NCI-H1105 treated with DMSO at 0.1 percent for 48 hours (cell line): ENCODE measurements at regions not wholly inside any gene's neighbourhood (a gene's known extent, or its start where the extent isn't known, plus 50 kb on each side); places are given as distances from the start of the nearest gene placed in this dataset.

Experiments
- DNase-seq: peaks from one replicate; lab custom pipeline; 2025; lab: John Stamatoyannopoulos, UW

DNA sequence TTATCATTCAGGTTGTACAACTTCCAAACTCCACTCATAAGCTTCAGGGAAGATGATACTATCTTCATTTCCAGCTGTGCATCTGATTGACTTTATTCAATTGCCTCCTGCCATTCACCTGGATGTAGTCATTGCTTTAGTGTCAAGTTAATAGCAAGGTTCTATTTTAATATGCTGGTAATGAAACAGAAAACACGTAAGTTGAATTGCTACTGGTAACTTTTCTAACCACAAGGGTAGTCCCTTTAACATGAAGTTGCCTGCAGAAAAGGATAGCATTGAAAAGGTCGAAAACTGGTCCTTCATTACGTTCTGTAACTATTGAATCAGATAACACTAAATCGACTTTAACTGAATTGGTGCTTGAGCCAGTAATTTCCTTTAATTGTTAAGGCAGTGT is 459.4 kb upstream of the CDH6 start:
- no peak for DNase-seq

DNA sequence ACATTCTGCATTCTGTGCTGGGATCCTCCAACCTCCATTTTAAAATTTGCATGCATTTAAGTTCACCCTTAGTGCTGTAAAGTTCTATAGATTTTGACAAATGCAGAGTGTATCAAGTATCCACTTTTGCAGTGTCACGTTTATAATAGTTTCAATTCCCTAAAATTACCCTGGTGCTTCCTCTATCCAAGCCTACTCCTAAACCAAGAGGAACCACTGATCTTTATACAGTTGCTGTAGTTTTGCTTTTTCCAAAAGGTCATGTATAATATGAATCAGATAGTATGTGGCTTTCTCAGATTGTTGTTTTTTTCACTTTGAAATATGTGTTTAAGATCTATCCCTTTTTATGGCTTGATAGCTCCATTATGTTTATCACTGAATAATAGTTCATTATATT is 468.4 kb upstream of the CDH6 start:
- DNase-seq: no peak

DNA sequence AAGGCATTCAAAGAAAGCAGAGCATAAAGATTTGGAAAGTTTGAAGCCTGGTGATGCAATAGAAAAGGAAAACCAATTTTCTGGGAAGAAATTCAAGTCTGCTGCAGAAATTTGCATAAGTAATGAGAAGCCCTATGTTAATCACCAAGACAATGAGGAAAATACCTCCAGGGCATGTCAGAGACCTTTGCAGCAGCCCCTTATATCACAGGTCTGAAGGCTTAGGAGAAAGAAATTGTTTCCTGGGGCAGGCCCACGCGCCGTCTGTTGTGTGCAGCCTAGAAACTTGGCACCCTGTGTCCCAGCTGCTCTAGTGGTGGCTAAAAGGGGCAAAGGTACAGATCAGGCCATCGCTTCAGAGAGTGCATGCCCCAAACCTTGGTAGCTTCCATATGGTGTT is 495.3 kb upstream of the CDH6 start:
- DNase-seq: no peak

DNA sequence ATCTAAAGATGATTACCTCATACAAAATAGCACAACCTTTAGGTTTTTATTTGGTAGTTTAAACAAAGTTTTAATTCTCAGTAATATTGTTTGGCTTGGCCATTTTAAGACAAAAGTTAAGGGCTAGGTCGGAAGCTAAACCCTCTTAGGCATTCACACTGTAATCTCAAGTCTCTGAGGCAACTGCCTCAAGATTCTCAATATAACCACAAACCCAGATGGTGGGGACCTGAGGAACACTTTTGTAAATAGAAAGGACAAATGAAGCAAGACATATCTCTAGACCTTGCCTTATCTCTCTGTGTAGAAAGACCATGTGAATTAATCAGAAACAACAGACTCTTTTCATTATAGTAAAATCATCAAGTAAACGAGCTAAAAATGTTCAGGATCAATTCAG is 500.2 kb upstream of the CDH6 start:
- DNase-seq: no peak

DNA sequence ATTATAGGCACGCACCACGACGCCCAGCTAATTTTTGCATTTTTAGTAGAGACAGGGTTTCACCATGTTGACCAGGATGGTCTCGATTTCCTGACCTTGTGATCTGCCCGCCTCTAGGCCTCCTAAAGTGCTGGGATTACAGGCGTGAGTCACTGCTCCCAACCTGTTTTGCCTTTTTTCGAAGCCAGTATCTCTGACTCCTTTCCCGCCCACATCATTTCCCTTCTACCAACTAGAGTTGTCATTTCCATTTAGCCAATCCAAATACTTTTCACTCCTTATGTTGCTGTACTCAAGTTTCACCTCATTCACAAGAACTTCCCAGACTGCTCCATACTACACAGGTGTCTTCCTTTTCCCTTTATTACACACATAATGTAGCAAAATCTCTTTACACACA is 502.6 kb upstream of the CDH6 start:
- no peak for DNase-seq

DNA sequence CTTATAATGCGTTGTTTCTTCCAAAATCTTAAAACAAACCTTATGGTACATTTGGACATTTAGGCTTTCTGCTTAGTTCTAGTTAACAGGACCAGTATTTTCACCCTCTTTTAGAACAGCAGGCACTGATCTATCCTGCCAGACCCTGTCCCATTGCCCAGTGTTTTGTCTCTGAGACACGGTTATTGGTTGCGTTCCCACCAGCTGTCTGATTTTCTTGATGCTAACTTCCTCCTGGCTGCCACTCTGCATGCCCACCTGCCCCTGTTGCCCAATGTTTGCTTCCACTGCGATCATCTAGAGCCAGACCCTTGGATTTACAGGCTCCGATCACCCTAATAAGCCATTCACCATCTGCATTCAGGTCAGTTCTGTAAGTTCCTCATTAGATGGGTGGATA is 506.0 kb upstream of the CDH6 start:
- no peak for DNase-seq

DNA sequence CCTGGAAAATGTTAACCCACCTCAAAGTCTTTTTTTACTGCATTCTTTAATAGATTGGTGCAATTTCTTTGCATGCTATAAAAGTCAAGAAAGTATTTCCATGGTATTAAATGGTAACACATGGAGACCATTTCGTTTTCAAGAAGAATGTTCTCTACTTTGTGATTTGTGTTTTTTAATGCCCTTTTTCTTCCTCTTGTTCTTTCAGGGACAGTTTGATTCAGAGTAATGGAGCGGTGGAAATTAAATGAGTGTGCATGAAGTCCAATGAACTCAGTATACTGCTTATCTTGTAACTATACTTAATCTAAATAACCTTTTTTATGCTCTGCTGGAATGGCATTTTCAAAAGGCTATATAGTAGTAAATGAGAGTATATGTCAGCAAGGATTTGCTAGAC is 507.0 kb upstream of the CDH6 start:
- no peak for DNase-seq

DNA sequence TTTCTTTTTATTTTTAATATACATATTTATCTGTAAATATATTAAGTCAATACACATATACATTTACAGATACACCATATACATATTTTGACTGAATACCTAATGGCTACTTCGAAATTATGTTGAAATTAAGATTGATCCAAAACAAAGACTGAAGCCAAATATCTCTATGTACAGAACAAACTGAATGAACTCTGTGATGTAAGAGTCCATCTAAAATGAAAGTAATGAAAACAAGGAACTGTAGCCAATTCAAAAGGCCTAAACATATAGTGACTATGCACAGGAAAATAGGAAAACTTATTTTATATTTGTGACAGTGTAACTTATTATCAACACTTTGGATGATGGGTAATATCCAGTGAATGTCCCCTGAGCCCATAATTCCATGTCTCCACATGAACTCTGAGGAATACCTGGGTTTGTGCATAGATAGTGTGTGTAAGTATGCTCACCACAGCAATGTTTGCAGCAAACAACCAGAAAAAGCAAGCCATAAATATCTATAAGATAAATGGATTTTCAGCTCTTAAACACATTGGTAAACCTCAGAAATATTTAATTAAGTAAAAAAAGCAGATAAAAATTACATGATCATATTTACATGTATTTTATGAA is 517.2 kb upstream of the CDH6 start:
- no peak for DNase-seq

DNA sequence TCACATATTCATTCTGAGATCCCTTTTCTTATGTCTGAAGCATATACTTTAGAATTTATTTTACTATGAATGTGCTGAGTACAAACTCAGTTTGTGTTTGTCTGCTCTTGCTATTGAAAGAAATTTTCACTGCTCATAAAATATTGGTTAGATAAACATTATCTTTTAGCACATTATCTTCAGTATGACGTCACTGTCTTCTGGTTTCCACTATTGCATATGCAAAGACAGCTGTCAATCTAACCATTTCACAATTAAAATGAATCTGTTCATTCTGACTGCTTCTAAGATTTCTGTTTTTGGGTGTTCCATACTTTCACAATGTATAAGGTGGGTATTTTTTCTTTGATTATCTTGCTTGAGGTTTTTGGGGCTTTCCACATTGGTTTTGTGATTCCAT is 526.2 kb upstream of the CDH6 start:
- DNase-seq: no peak

DNA sequence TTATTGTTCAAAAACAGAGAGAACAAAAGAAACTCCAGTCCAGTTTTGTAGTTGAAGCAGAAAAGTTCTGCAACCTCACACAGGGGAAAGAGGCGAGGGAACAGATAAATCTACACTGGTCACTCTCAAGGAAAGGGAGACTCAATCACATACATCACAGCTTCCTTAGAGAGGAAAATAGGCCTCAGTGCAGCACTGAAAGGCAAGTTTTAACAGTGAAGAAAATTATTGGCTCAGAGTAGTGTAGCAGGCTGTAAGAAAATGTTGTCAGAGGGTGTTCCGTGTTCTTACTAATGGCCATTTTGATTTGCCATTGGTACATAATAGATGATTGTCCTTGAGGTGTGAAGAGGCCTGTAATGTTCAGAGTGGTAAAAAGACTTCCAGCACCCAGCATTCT is 530.0 kb upstream of the CDH6 start:
- DNase-seq: no peak

DNA sequence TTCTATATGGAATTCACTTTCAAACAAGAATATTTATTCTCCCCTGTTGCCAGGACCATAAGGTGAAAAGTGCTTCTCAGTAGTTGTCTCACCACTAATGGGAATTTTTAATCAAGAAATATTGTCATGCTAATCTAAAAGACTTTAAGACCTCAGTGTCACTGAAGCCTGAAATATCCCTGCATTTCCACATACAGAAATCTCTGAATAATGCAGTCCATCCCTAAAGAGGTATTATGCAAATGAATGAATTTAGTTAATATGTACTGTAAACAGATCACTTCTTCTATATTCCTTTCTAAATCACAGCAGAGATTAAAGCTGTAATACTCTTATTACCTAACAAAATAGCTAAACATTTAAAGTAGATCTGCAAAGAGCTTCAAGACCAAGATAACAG is 531.1 kb upstream of the CDH6 start:
- no peak for DNase-seq

DNA sequence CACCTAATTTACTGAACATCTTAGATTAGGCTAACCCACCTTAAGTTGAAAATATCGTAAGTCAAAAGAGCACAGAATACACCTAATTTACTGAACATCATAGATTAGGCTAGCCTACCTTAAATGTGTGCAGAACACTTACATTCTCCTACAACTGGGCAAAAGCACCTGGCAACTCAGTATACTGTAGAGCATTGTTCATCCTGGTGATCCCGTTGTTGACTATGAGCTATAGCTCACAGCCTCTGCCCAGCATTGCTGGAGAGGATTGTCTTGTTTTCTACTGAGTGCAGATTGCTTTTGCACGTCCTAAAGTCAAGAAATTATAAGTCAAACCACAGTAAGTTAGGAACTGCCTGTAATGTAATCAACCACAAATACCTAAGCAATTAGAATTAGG is 531.8 kb upstream of the CDH6 start:
- DNase-seq: no peak

DNA sequence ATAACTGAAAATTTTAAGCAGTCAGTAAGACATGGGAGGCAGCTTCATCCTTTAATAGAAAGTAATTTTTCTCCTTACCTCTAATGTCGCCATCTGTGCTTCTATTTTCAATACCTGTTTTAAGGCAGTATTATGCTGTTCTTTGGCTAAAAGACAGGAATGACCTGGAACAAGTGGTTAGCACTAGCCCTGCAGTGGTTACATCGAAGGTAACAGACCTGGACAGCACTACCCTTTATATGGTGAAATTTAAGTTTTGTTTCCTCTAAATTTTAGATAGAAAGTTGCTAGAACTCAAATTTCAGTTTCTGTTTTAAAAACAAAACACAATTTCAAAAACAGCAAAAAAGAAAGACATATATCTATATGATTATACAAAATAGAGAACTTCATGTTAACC is 534.1 kb upstream of the CDH6 start:
- DNase-seq: no peak

DNA sequence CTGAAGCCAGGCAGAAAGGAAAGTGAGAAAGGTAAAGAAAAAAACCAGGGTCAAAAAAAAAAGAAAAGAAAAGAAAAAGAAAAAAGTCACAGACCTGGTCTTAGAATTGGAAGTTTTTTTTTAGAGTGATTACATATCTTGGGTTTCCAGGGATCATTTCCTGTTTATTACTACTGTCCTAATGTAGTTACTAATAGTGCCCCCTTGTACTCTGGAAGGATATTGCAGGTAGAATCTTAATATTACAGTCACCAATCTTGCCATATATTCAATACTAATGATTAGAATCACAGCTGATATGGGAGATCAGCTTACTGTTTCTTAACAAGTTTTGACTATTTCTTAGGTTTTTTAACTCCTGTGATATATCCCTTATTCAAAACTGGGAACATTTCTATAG is 543.2 kb upstream of the CDH6 start:
- no peak for DNase-seq

DNA sequence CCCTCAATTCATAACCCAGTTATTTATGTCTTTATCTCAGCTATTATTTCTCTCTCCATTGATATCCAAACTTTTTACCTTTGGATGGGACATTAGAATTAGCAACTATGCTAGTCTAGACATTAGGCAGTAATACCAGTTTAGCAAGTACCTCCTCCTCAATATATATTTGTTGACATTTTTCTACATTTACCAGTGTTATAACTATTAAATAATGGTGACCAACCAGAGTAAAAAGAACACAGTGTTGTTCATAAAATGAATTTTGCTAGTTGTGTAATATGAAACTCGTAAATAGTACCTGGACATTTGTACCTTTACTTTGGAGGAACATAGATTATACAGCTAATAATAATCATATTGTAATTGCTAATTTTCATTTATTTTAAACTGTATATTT is 554.6 kb upstream of the CDH6 start:
- no peak for DNase-seq

DNA sequence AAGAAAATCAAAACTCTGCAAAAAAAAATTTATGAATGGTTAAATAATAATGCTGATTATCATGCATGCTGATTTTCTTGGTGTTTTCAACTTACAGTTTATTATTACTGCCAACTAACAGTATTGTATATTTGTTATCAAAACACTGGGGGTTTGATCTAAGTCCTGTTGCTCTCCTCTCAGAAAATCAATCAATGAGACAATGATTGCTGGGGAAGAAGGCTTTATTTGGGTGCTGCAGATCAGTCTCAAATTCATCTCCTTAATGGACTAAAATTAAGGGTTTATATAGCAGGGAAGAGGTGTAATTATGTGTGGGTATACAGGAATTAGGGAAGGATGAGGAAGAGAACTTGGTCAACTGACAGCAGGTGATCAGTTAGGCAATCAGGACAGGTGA is 565.5 kb upstream of the CDH6 start:
- no peak for DNase-seq

DNA sequence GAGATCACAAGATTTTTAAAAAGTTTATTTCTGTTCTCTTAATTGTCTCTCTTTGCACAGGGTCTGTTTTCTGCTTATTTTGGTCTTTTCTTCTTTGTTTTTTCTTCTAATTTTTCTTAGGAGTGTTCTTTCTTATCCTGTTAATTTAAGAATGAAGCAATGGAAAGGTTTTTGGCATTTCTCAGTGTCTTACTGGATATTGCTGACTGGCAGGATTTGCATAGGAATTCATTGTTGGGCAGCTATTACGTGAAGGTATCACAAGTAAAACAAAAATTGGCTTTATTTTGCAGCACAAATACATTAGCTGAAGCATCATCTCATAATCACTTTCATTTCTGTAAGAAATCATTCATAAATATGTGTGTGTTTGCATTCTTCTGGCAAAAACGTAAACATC is 566.9 kb upstream of the CDH6 start:
- no peak for DNase-seq

DNA sequence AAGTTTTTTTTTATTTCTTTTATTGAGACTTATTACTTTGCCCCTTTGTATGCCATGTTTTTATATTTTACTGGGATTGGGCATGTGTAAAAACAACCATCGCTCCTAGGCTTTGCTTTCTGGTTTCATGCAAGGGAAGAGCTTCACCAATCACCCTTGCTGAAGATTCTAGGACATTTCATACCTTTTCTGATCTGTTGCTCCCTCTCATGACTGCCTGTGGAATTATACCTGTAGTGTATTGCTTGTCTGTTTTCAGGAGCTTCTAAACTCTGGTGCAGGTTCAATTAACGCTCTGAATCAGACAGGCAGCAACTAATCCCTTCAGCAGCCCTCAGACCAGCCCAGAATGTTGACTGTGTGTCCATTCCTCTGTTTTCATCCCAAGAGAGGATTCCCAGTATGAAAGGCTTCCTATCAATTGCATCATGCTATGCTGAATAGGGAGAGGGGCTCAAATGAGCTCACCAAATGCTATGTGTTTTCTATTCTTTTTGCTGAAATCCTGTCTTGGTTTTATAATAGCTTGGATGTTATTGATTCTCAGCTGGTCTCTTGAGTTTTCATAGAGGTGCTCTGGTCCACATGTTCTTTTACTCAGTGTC is 572.9 kb upstream of the CDH6 start:
- no peak for DNase-seq

DNA sequence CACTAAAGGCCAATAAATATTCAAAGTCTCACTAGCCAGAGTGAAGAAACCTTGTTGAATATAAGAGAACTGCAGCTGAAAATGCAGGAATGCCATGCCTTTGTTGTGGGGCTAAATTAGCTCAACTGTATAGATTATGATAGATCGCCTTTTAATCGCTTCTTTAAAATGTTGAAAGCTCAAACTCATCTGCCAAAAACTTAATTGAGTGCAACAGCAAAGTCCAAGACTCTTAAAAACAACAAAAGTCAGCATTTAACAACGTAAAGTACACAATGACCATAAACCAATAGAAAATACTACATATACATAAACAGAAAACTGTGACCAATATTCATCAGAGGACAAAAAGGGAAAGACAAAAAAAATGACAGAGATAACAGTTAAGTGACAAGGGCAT is 585.0 kb upstream of the CDH6 start:
- no peak for DNase-seq

DNA sequence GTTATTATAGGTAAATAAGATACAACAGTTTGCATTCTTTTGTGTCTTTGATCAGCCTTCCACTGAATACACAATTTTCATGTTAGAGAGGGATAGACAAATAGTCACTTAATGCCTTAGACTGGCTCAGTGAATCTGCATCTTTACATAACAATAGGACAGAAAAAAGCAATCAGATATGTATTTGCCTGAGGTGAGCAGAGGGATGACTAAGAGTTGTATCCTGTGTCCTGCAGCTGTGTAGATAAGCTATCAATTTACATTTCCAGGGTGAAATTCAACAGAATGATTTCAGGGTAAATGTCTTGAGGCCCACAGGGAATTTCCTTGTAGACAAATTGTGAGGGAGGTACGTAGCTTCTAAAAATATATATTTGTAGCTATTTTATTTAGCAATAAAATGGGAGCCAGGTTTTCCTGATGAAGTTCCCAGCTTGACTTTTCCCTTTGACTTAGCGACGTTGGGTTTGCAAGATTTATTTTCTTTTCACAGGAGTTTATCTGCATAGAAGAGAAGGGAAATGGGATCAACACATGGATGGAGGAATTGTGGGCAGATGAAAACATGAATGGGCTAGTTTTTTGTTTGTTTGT is 586.1 kb upstream of the CDH6 start:
- DNase-seq: no peak

DNA sequence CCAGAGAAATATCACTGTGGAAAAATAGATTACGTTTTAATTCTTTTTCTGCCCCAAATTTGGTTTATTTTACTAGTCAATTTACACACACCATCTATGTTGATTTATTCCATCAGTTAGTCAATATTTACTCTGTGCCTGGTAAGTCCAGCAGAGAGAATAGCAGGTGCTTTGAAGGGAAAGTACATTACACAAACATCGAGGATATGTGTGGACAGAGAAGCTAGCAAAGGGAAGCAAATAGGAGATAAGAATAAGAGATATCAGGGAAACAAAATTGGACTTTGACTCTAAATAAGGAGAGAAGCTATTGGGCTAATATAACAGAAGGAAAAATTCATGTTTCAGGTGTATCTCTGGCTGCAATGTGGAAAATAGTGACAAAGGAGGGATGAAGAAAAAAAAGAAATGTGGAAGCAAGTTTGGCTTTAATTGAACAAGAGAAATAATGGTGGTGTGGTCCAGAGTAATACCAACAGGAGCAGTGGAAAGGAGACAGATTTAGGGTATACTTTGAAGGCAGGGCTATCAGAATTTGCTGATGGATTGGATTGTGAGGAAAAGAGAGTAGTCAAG is 587.7 kb upstream of the CDH6 start:
- no peak for DNase-seq

DNA sequence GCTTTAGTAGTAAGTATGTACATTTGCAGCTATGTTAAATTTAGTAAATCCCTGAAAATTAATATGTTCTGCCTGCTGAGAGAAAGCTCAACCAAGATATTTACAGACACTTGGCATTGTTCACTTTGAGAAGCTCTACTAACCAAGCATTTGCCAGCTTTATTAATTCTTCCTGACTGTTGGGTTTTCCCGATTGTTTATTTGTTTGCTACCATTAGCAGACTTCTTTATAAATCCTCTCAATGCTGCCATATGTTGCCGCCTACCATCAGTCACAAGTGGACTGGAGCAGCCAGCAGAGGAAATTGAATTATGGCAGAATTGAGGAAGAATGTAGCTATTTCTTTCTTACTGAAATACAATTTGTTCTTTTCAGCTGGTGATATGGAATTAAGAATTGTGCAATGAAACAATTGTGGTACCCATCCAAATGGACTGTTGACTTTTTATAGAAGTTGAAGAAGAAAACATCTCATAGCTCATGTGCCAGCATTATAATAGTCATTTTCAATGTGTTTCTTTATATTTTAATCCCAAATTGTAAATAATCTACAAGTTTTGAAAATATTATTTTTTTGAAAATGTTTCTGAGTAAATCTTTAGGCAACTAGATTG is 588.7 kb upstream of the CDH6 start:
- DNase-seq: no peak

DNA sequence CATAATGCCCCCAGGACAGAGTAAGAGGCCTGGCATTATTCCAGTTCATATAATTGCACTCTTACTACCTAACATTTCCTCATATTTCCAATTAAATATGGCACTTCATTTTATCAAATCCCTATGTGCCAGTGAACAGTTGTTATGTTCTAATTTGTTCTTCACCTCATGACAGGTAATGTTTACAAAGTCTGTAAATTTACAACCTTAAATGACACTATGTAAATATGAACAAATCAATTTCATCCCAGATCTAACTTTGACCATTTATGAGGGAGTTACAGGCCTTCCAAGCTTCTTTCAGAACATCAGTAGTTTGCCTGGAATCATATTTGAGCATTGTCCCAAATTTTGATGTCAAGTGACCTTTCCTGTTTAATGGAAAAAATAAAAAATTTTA is 592.6 kb upstream of the CDH6 start:
- no peak for DNase-seq
